Fibroblast of mammary gland (primary cell): ENCODE measurements at regions not wholly inside any gene's neighbourhood (a gene's known extent, or its start where the extent isn't known, plus 50 kb on each side); places are given as distances from the start of the nearest gene placed in this dataset.

Experiments
- DNase-seq: peaks from one replicate; pipeline ENCODE4 v3.0.0-alpha.2; 2010; ENCODE audit warnings: low read depth
- H3K4me3 ChIP-seq: 2 replicates; pipeline ENCODE4 v1.5.1; 2011; ENCODE audit warnings: low read depth, mild to moderate bottlenecking, low read length, moderate library complexity; ENCODE audit not compliant: control insufficient read depth
- CTCF ChIP-seq: conservative IDR thresholded peaks from 2 replicates; pipeline ENCODE4 v1.5.1; 2011; ENCODE audit warnings: low read depth, low read length, inconsistent platforms; ENCODE audit not compliant: control insufficient read depth, insufficient read depth

GRCh38 chr6:145260484-145261175, 474.7 kb downstream of the EPM2A start:
- H3K4me3 ChIP-seq: no peak overlapping the region
- no peak for DNase-seq
- no peak for TF ChIP-seq CTCF

GRCh38 chr6:145261758-145262157, 473.6 kb downstream of the EPM2A start:
- DNase-seq: no peak
- TF ChIP-seq CTCF: no peak
- H3K4me3 ChIP-seq: no peak overlapping the region

GRCh38 chr6:145262771-145263170, 472.5 kb downstream of the EPM2A start:
- no peak for DNase-seq
- no peak for TF ChIP-seq CTCF

GRCh38 chr6:145263778-145264211, 471.5 kb downstream of the EPM2A start:
- no peak for TF ChIP-seq CTCF
- no peak for DNase-seq
- no peak overlapping the region for H3K4me3 ChIP-seq

More at GRCh38 chr6:145262771-145263170, 472.5 kb downstream of the EPM2A start:
- no peak overlapping the region for H3K4me3 ChIP-seq

GRCh38 chr6:145266432-145267075, 468.8 kb downstream of the EPM2A start:
- no peak overlapping the region for H3K4me3 ChIP-seq
- TF ChIP-seq CTCF: no peak
- DNase-seq: no peak

- H3K4me3 ChIP-seq: no peak overlapping the region
- TF ChIP-seq CTCF: no peak
These were observed 468.0 kb downstream of the EPM2A start for GRCh38 chr6:145267076-145267867.

More at GRCh38 chr6:145267076-145267867, 468.0 kb downstream of the EPM2A start:
- DNase-seq: peak; percentile 16
